H1 (cell line): ENCODE measurements at regions not wholly inside any gene's neighbourhood (a gene's known extent, or its start where the extent isn't known, plus 50 kb on each side); places are given as distances from the start of the nearest gene placed in this dataset.

Experiments used
- EZH2 ChIP-seq: fragments of 200-600 bp; sonication (generic); IDR thresholded peaks from 2 replicates; pipeline ENCODE4 v1.7.1; 2012; ENCODE audit warnings: low read depth, mild to moderate bottlenecking, moderate library complexity, low read length, inconsistent platforms; ENCODE audit not compliant: severe bottlenecking

DNA sequence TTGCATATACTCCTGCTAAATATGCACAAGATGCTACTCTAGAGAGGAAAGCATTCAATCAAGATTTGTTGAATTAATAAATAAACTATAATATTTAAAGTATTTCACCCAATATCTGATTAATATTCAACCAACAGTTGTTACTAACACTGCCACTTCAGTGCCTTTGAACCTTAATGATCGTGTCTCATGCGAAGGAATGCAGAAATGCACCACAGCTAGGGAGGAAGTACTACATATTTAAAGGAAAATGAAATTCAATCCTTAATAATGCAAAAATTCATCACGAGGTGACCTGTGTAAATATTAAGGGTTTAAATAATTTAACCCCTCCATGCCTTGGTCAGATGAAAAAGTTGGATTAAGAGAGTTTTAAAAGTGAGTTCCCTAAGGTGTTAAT lies 114.2 kb upstream of the DAZL start (continued):
- TF ChIP-seq EZH2: no peak
